Esophagus squamous epithelium (tissue), 4 donors: ENCODE measurements at regions not wholly inside any gene's neighbourhood (a gene's known extent, or its start where the extent isn't known, plus 50 kb on each side); places are given as distances from the start of the nearest gene placed in this dataset.

Experiments used
- POLR2A ChIP-seq, 4 donors: fragments of 450-650 bp; IDR thresholded peaks; one replicate each; pipeline ENCODE4 v1.6.1; 2017; ENCODE audit warnings: antibody characterized with exemption in 4 of 4, mild to moderate bottlenecking in 4 of 4, moderate library complexity in 3 of 4
- TF ChIP-seq, protein P1 (sequence below), 6 experiments: fragments of 450-650 bp in 4 of 6; fragments of 200-600 bp in 2 of 6; sonication (generic) in 2 of 6; IDR thresholded peaks; one replicate each; pipeline ENCODE4 v1.5.1; 2016 to 2019; ENCODE audit warnings: antibody characterized with exemption in 6 of 6, mild to moderate bottlenecking in 4 of 6, moderate library complexity in 4 of 6

DNA sequence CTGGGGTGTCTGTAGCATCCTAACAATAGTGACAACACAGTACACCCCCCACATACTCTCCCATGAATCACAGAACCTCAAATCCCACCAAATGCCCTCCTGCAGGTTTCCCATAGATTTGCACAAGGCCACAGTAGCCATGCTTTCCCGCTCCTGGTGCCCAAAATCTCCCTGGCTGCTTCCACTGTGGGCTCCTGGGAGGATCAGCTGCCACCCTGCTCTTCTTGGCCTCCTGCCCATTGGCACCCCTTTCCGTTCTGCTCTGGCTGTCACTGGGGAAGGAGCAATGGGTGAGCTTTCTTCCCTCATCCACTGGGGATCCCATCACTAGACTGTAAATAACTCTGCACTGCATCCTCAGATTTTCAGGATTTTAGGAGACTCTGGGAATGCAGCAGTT is 92.1 kb upstream of the SLC24A5 start:
- TF ChIP-seq, protein P1, sequence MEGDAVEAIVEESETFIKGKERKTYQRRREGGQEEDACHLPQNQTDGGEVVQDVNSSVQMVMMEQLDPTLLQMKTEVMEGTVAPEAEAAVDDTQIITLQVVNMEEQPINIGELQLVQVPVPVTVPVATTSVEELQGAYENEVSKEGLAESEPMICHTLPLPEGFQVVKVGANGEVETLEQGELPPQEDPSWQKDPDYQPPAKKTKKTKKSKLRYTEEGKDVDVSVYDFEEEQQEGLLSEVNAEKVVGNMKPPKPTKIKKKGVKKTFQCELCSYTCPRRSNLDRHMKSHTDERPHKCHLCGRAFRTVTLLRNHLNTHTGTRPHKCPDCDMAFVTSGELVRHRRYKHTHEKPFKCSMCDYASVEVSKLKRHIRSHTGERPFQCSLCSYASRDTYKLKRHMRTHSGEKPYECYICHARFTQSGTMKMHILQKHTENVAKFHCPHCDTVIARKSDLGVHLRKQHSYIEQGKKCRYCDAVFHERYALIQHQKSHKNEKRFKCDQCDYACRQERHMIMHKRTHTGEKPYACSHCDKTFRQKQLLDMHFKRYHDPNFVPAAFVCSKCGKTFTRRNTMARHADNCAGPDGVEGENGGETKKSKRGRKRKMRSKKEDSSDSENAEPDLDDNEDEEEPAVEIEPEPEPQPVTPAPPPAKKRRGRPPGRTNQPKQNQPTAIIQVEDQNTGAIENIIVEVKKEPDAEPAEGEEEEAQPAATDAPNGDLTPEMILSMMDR (IDR thresholded peaks at IDR 0.05): no peak
- no peak for TF ChIP-seq POLR2A (IDR thresholded peaks at IDR 0.05)
